WTC11 (cell line): ENCODE measurements at regions not wholly inside any gene's neighbourhood (a gene's known extent, or its start where the extent isn't known, plus 50 kb on each side); places are given as distances from the start of the nearest gene placed in this dataset.

Experiments used
- CREB1 ChIP-seq: sonication (generic); formaldehyde crosslinking; IDR thresholded peaks from 2 replicates; pipeline ENCODE4 v1.8.0; 2023; ENCODE audit warnings: mild to moderate bottlenecking, missing genetic modification reagents
- CTCF ChIP-seq: fragments of 200-600 bp; IDR thresholded peaks from 2 replicates; pipeline ENCODE4 v1.8.0; 2022; ENCODE audit warnings: antibody characterized with exemption
- SP1 ChIP-seq: sonication (generic); formaldehyde crosslinking; conservative IDR thresholded peaks from 2 replicates; pipeline ENCODE4 v1.8.1; 2022; ENCODE audit warnings: missing genetic modification reagents
- ZNF138 ChIP-seq: sonication (generic); formaldehyde crosslinking; conservative IDR thresholded peaks from 2 replicates; pipeline ENCODE4 v1.8.1; 2022; ENCODE audit warnings: mild to moderate bottlenecking, moderate library complexity, missing genetic modification reagents
- ZSCAN18 ChIP-seq: fragments of 250-450 bp; sonication (Bioruptor Pico); IDR thresholded peaks from 2 replicates; pipeline ENCODE4 v2.1.2; 2022; ENCODE audit warnings: mild to moderate bottlenecking, moderate library complexity
- TF ChIP-seq, protein P1 (sequence below): sonication (generic); formaldehyde crosslinking; IDR thresholded peaks from 2 replicates; pipeline ENCODE4 v1.8.0; 2022; ENCODE audit warnings: missing genetic modification reagents

DNA sequence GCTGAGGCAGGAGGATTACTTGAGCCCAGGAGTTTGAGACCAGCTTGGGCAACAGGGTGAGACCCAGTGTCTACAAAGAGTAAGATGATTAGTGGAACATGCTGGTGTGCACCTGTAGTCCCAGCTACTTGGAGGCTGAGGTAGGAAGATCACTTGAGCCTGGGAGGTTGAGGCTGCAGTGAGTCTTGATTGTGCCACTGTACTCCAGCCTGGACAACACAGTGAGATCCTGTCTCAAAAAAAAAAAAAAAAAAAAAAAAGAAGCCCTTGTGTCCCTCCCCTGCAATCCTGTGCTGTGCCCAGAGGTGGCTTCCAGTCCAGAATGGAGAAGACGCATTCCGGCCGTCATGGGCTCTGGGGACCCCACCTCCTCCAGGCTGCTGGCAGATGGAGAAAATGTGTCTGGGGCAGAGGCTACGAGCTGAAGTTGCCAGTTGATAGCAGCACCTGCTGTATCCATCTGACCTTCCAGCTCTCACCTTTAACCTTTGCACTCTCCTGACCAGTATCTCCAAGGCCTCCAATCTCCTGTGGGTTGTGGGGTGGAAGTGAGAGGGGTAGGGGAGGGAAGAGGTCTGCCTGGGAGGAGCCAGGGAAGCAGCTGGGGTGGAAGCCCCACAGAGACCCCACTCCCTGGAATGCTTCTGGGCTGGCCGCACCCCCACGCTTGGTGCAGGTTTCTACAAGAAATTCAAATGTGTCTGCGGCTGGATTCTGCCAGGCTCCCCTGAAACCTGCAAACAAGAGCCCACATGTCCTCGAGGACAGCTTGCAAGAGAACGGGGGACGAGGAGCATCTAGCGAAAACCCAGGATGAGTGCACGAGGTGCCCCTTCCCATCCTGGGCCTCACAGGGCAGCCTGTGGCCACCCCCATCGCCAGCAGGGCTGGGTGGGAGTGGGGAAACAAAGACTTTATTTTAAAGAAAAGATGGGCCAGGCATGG lies 148.3 kb upstream of the IER5L start:
- TF ChIP-seq CREB1 (CRISPR knock-in tag) (no peak), CTCF (no peak), ZSCAN18 (no peak), ZNF138 (no peak), SP1 (CRISPR knock-in tag) (no peak)
- TF ChIP-seq, protein P1, sequence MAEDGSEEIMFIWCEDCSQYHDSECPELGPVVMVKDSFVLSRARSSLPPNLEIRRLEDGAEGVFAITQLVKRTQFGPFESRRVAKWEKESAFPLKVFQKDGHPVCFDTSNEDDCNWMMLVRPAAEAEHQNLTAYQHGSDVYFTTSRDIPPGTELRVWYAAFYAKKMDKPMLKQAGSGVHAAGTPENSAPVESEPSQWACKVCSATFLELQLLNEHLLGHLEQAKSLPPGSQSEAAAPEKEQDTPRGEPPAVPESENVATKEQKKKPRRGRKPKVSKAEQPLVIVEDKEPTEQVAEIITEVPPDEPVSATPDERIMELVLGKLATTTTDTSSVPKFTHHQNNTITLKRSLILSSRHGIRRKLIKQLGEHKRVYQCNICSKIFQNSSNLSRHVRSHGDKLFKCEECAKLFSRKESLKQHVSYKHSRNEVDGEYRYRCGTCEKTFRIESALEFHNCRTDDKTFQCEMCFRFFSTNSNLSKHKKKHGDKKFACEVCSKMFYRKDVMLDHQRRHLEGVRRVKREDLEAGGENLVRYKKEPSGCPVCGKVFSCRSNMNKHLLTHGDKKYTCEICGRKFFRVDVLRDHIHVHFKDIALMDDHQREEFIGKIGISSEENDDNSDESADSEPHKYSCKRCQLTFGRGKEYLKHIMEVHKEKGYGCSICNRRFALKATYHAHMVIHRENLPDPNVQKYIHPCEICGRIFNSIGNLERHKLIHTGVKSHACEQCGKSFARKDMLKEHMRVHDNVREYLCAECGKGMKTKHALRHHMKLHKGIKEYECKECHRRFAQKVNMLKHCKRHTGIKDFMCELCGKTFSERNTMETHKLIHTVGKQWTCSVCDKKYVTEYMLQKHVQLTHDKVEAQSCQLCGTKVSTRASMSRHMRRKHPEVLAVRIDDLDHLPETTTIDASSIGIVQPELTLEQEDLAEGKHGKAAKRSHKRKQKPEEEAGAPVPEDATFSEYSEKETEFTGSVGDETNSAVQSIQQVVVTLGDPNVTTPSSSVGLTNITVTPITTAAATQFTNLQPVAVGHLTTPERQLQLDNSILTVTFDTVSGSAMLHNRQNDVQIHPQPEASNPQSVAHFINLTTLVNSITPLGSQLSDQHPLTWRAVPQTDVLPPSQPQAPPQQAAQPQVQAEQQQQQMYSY (CRISPR knock-in tag) = no peak
